Aorta (tissue), 5 donors: ENCODE measurements at regions not wholly inside any gene's neighbourhood (a gene's known extent, or its start where the extent isn't known, plus 50 kb on each side); places are given as distances from the start of the nearest gene placed in this dataset.
"Not testable (repeated sequence)": the region's sequence is repeated elsewhere in the genome, so short reads cannot be mapped to it uniquely, and the experiment has no call there.

ENCODE experiments used
- ATAC-seq: fragments of 200-7000 bp; cut with Tn5 transposase; one replicate; pipeline ENCODE4 v1.9.1; 2022; ENCODE audit warnings: moderate library complexity; ENCODE audit not compliant: low FRiP score
- DNase-seq, 2 donors: peaks; one replicate each; pipeline ENCODE4 v3.0.0-alpha.2; 2020
- H3K27ac ChIP-seq, 2 donors: one replicate each; pipeline ENCODE4 v1.5.1; 2013; ENCODE audit warnings: low read length in 2 of 2, mild to moderate bottlenecking in 2 of 2, moderate library complexity in 2 of 2, control low read depth in 1 of 2, inconsistent platforms in 1 of 2, low read depth in 1 of 2
- H3K27me3 ChIP-seq, 2 donors: one replicate each; pipeline ENCODE4 v1.6.1; 2013; ENCODE audit warnings: control low read depth in 1 of 2, low read length in 1 of 2, mild to moderate bottlenecking in 1 of 2, moderate library complexity in 1 of 2; ENCODE audit not compliant: insufficient read depth in 2 of 2, control insufficient read depth in 1 of 2
- H3K36me3 ChIP-seq, 2 donors: one replicate each; pipeline ENCODE4 v1.6.1; 2013; ENCODE audit warnings: control low read depth in 1 of 2, low read length in 1 of 2, mild to moderate bottlenecking in 1 of 2; ENCODE audit not compliant: insufficient read depth in 2 of 2, control insufficient read depth in 1 of 2
- H3K4me1 ChIP-seq, 2 donors: one replicate each; pipeline ENCODE4 v1.6.1; 2013; ENCODE audit warnings: low read length in 2 of 2, control low read depth in 1 of 2, mild to moderate bottlenecking in 1 of 2, moderate library complexity in 1 of 2; ENCODE audit not compliant: insufficient read depth in 2 of 2, control insufficient read depth in 1 of 2
- H3K4me3 ChIP-seq, 2 donors: one replicate each; pipeline ENCODE4 v1.5.1; 2013; ENCODE audit warnings: low read length in 2 of 2, control low read depth in 1 of 2, mild to moderate bottlenecking in 1 of 2
- H3K9me3 ChIP-seq: one replicate; pipeline ENCODE4 v1.6.1; 2013; ENCODE audit warnings: mild to moderate bottlenecking, low read length; ENCODE audit not compliant: control insufficient read depth
- WGBS, 2 donors: extraction: QIAGEN DNeasy Blood & Tissue Kit; methylation state at CpG; one replicate each; pipeline ENCODE4 v1.1.7; 2013; 5-methylcytosine and 5-hydroxymethylcytosine counted together
- intact Hi-C, 2 donors: fragments of 100-400 bp; cut with DNase I; formaldehyde crosslinking; loops; one replicate each; pipeline versions ENCODE4 v1.14.2 to v1.15.0; 2022
- donor health status: healthy with polysubstance abuse.
- donor health status: Bipolar disorder and iron deficiency.
- donor health status: DM: no; HTN: no; CAD: no.
- donor health status: DM: no; HTN: no; CAD: no.
- donor health status: DM: yes; HTN: yes; CAD: no.

DNA sequence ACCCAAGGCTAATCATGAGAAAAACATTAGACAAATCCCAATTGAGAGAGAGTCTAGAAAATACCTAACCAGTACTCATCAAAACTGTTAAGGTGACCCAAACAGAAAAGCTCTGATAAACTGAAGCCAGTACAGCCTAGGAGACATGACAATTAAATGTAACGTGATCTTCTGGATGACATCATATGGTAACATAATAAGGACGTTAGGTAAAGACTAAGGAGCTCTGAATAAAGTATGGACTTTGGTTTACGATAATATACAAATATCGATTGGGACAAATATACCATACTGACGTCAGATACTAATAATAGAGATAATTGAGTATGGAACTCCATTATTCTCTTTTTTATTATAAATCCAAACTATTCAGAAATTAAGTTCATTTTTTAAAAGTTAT, 561.1 kb upstream of the STEAP1 start:
- no peak for ATAC-seq
- no peak overlapping the region for H3K27ac ChIP-seq
- no peaks in the 10 kb centered on the region for H3K4me1 ChIP-seq
- H3K4me3 ChIP-seq = no peak overlapping the region
- H3K36me3 ChIP-seq = no peaks in the 10 kb centered on the region
- intact Hi-C loops = no loop called here
- no peak for DNase-seq
- H3K9me3 ChIP-seq = no peaks in the 10 kb centered on the region
- 87 to 90% methylated on average over 5 of the region's 5 CpGs for WGBS, 2 donors
- H3K27me3 ChIP-seq = no peaks in the 10 kb centered on the region

DNA sequence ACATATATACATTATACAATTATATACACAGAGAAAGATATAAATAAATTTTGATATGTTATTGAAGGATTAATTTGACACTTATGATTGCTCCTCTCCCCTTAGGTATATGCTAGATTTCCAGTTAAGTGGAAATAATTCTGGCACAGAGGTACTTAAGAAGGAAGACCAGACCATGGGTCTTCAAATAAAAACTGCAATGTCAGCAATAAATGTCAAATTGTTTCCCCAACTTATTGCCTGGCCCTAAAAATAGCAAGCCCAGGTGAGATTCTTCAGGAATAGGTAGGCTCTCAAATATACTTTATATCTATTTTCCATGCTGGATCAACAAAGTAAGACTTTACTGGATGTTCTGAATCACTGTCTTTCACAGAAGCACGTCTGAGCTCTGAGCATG, 551.3 kb upstream of the STEAP1 start:
- no peak for ATAC-seq
- H3K27me3 ChIP-seq = no peaks in the 10 kb centered on the region
- H3K9me3 ChIP-seq = peaks cover 2% of the 10 kb centered on the region
- no peak overlapping the region for H3K27ac ChIP-seq
- H3K4me3 ChIP-seq = no peak overlapping the region
- H3K36me3 ChIP-seq = no peaks in the 10 kb centered on the region
- intact Hi-C loops = no loop called here
- no peaks in the 10 kb centered on the region for H3K4me1 ChIP-seq
- 64 to 67% methylated on average over 1 of the region's 1 CpG for WGBS, 2 donors
- no peak for DNase-seq

DNA sequence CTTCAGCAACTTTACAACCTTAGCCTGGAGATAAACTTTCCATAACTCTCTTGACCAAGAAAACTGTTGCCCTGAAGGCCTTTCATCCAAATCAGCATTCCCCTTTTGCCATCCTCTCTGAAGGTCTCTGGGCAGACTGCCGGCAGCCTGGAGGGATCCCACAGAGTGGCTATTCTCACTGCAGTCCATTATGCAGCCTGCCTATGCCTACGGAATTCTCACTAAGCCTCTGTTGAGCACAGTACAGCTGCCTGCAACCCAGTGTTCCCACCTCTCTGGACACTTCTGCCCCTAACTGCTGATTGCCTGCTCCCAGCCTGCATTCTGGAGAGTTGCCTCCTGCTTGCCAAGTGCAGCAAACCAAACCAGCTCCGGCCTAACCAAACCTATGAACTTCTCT, 548.9 kb upstream of the STEAP1 start:
- Histone ChIP-seq H3K27ac (no peak overlapping the region), H3K4me3 (no peak overlapping the region), H3K27me3 (no peaks in the 10 kb centered on the region), H3K4me1 (no peaks in the 10 kb centered on the region), H3K9me3 (peaks cover 2% of the 10 kb centered on the region), H3K36me3 (no peaks in the 10 kb centered on the region)
- 51 to 58% methylated on average over 3 of the region's 3 CpGs for WGBS, 2 donors
- no peak for DNase-seq
- no peak for ATAC-seq
- intact Hi-C loops = no loop called here

DNA sequence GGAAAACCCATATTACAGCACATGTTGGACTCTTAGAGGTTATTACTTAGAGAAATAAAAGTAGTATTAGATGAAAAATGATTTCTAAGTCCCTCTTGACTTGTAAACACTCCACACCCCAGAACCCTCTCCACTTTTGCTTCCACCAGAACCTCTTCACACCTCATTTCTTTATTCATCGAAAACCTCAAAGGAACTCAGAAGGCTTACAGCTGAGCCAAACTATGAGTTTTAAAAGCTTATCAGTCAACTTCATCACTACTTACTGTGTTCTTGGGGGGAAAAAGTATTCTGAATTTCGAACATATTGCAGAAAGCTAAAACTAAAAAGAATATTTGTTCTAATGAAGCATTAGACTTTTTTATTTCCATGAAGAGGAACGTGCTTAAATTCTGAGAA, 547.8 kb upstream of the STEAP1 start:
- intact Hi-C loops = no loop called here
- ATAC-seq = no peak
- H3K27ac ChIP-seq = no peak overlapping the region
- 69 to 72% methylated on average over 3 of the region's 3 CpGs for WGBS, 2 donors
- DNase-seq = no peak
- no peaks in the 10 kb centered on the region for H3K36me3 ChIP-seq
- H3K27me3 ChIP-seq = no peaks in the 10 kb centered on the region
- H3K9me3 ChIP-seq = peaks cover 2% of the 10 kb centered on the region
- H3K4me3 ChIP-seq = no peak overlapping the region
- H3K4me1 ChIP-seq = no peaks in the 10 kb centered on the region

DNA sequence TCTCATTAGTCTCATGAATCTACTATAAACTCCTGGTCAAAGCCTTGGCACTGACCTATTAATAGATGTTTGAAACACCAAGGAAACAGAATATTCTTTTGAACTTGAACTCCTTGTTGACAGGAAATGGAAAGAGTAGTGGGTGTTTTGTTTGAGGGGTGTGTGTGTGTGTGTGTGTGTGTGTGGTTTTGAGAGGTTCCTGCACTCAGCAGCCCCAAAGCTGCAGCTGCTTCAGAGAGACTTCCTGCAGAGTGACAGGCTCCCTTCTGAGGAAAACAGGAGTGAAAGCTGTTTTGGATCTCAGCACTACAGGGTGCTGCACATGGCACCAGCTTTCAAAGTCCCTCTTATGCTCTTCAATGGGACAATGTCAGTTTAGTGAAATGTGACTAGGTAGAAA, 546.5 kb upstream of the STEAP1 start:
- Histone ChIP-seq H3K36me3 (no peaks in the 10 kb centered on the region), H3K4me3 (no peak overlapping the region), H3K27ac (no peak overlapping the region), H3K27me3 (no peaks in the 10 kb centered on the region), H3K9me3 (peaks cover 2% of the 10 kb centered on the region), H3K4me1 (no peaks in the 10 kb centered on the region)
- ATAC-seq = no peak
- intact Hi-C loops = no loop called here
- no peak for DNase-seq

DNA sequence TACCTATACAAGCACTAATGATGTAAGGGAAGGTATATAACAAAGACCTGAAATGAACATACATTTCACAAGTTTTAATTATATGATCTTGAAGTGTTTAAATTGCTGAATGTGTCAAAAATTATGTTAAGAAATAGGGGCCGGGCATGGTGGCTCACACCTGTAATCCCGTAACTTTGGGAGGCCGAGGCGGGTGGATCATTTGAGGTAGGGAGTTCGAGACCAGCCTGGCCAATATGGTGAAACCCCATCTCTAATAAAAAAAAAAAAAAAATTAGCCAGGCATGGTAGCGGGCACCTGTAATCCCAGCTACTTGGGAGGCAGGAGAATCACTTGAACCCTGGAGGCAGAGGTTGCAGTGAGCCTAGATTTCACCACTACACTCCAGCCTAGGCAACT, 537.4 kb upstream of the STEAP1 start:
- 93 to 94% methylated on average over 6 of the region's 6 CpGs for WGBS, 2 donors
- DNase-seq, H3K36me3 ChIP-seq, H3K4me1 ChIP-seq, H3K9me3 ChIP-seq, H3K27ac ChIP-seq, ATAC-seq, H3K27me3 ChIP-seq, H3K4me3 ChIP-seq, intact Hi-C loops: not testable (repeated sequence)

DNA sequence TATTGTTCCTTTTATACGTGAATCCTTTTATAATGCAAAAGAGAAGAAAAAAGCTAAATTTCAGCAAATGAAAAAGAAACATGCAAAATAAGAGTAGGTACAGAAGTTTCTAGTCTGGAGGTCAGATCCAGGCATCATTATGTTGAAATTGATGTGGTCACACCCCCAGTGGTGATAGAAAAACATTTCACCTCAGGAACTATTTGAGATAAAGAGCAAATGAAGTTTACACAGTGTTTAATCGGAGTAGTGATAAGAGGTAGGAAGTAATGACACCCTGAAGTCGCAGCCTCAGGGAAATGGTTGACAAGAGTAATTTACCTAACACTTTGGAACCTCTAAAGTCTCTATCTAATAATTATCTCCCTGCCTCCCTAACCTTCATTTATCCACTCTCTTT, 536.0 kb upstream of the STEAP1 start:
- no peak overlapping the region for H3K27ac ChIP-seq
- H3K4me1 ChIP-seq = no peaks in the 10 kb centered on the region
- intact Hi-C loops = no loop called here
- no peaks in the 10 kb centered on the region for H3K36me3 ChIP-seq
- peaks cover 2% of the 10 kb centered on the region for H3K9me3 ChIP-seq
- DNase-seq (no peak), ATAC-seq (no peak)
- 28 to 37% methylated on average over 3 of the region's 3 CpGs for WGBS, 2 donors
- H3K27me3 ChIP-seq = no peaks in the 10 kb centered on the region
- no peak overlapping the region for H3K4me3 ChIP-seq

DNA sequence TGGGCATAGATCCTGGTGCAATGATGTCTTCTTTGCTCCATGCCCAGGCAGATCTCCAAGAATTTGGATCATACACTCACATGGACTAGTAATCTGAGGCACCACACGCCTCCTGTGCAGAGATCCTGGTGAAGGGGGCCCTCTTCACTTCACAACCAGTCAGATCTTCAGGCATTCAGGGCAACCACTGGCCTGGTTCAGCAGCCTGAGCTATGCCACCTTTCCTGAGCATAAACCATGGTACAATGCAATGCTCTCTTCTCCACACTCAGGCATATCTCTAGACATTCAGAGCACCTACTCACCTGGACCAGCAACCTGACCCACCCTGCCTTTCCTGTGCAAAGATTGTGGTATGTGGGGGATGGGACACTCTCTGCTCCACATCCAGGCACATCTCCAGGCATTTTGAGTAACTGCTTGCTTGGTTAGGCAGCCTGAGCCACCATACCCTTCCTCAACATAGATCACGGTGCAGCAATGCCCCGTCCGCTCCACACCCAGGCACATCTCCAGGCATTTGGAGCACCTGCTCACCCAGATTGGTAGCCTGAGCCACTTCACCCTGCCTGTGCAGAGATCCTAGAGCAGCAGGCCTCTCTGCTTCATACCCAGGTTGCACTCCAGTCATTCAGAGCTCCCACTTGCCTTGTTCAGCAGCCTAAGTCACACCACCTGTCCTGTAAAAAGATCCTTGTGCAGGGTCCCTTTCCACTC, 532.2 kb upstream of the STEAP1 start:
- H3K4me3 ChIP-seq = no peak overlapping the region
- intact Hi-C loops = no loop called here
- DNase-seq = peak in 1 of 2 donors; percentile 66
- H3K27me3 ChIP-seq = no peaks in the 10 kb centered on the region
- H3K36me3 ChIP-seq = no peaks in the 10 kb centered on the region
- H3K9me3 ChIP-seq = peaks cover 2% of the 10 kb centered on the region
- no peak for ATAC-seq
- WGBS, 2 donors = 85 to 86% methylated on average over 4 of the region's 4 CpGs
- no peak overlapping the region for H3K27ac ChIP-seq
- no peaks in the 10 kb centered on the region for H3K4me1 ChIP-seq

DNA sequence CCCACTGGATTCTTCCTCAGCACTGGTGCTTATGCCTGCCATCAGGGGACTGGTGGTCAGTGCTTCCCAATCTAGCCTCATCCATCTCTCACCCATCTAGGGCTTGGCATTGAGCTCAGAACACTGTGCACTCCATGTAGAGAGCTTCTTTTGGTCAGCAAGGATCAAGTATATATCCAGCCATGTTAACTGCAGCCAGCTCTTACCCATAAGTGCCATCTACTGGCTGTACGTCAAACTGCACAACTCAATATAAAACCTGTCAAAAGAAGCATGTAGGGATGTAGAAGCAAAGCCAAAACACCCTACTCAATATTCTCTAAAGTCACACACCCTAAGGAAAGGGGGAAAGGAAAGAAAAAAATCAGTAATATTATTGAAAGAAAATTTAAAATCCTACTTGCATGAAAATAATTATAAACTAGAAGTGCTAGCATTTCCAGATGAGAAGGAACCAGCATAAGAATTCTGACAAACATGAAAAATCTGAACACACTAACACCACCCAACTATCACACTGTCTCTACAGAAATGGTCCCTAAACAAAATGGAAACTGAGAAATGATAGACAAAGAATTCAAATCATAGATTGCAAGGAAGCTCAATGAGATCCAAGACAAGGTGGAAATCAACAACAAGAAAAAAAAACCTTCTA, 531.1 kb upstream of the STEAP1 start:
- Histone ChIP-seq H3K27me3 (no peaks in the 10 kb centered on the region), H3K4me1 (no peaks in the 10 kb centered on the region), H3K4me3 (no peak overlapping the region), H3K9me3 (peaks cover 2% of the 10 kb centered on the region), H3K36me3 (no peaks in the 10 kb centered on the region), H3K27ac (no peak overlapping the region)
- WGBS, 2 donors = 6 to 9% methylated on average over 1 of the region's 1 CpG
- no peak for DNase-seq
- intact Hi-C loops = no loop called here
- ATAC-seq = peak; percentile 41
